HG02870 (cell line): ENCODE measurements at regions not wholly inside any gene's neighbourhood (a gene's known extent, or its start where the extent isn't known, plus 50 kb on each side); places are given as distances from the start of the nearest gene placed in this dataset.
"Not testable (repeated sequence)": the region's sequence is repeated elsewhere in the genome, so short reads cannot be mapped to it uniquely, and the experiment has no call there.

ENCODE experiments used
- ATAC-seq: cut with Tn5 transposase; IDR thresholded peaks from one replicate; pipeline ENCODE4 v1.9.1; 2021; ENCODE audit warnings: mild to moderate bottlenecking, moderate library complexity; ENCODE audit not compliant: unreplicated experiment

- not testable (repeated sequence) for ATAC-seq
Measured at GRCh38 chr3:14272959-14273560, 94.4 kb downstream of the LSM3 start.

- ATAC-seq = no peak
Measured at GRCh38 chr3:14273901-14274611, 95.4 kb downstream of the LSM3 start.

- ATAC-seq = no peak
Measured at GRCh38 chr3:14274612-14274936, 96.0 kb downstream of the LSM3 start.

GRCh38 chr3:14274999-14275961, 96.7 kb downstream of the LSM3 start:
- no peak for ATAC-seq

- no peak for ATAC-seq
Measured at GRCh38 chr3:14275962-14276909, 97.6 kb downstream of the LSM3 start.

GRCh38 chr3:14277557-14277956, 98.9 kb downstream of the LSM3 start:
- no peak for ATAC-seq

GRCh38 chr3:14278265-14278798, 99.7 kb downstream of the LSM3 start:
- no peak for ATAC-seq

GRCh38 chr3:14278799-14279625, 100.4 kb downstream of the LSM3 start:
- no peak for ATAC-seq

- no peak for ATAC-seq
Measured at GRCh38 chr3:14279626-14280061, 101.0 kb downstream of the LSM3 start.

GRCh38 chr3:14280326-14280725, 101.7 kb downstream of the LSM3 start:
- no peak for ATAC-seq

- ATAC-seq = no peak
Measured at GRCh38 chr3:14281053-14281452, 102.4 kb downstream of the LSM3 start.

- no peak for ATAC-seq
Measured at GRCh38 chr3:14282001-14282705, 103.5 kb downstream of the LSM3 start.

- no peak for ATAC-seq
Measured at GRCh38 chr3:14282706-14283075, 104.1 kb downstream of the LSM3 start.

- no peak for ATAC-seq
Measured at GRCh38 chr3:14283092-14283812, 104.6 kb downstream of the LSM3 start.

GRCh38 chr3:14283813-14284438, 105.3 kb downstream of the LSM3 start:
- ATAC-seq = no peak

GRCh38 chr3:14284694-14285547, 106.3 kb downstream of the LSM3 start:
- no peak for ATAC-seq

- no peak for ATAC-seq
Measured at GRCh38 chr3:14285548-14285925, 106.9 kb downstream of the LSM3 start.
